ENCODE measurements at regions not wholly inside any gene's neighbourhood (a gene's known extent, or its start where the extent isn't known, plus 50 kb on each side); places are given as distances from the start of the nearest gene placed in this dataset.

DNA sequence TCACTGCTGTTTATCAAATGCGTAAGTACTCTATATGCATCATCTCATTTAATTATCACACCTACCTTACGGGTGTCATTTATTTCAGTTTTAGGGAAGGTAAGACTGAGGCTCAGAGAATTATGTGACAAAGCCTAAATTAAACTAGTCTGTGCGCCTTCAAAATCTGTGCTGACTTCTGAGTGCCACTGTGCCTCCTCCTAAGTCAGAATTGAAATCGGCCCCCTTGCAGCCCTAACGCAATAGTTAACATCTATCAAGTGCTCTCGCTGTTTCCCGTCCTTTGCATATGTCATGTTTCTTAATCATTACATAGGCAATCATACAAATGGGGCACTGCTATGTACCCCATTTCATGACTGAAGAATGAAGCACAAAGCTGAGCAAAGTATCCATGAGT is 79.0 kb upstream of the PDE10A start:
- no peak for DNase-seq

DNA sequence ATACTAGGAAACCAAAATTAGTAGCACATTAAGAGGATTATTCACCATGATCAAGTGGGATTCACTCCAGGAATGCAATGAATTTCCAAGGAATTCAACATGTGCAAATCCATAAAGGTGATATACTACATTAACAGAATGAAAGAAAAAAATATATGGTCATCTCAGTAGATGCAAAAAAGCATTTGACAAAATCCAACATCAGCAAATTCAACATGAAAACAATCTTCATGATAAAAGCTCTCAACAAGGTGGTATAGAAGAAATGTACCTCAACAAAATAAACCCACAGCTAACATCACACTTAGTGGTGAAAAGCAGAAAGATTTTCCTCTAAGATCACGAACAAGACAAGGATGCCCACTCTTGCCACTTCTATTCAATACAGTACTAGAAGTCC is 74.4 kb upstream of the PDE10A start:
- no peak for DNase-seq

DNA sequence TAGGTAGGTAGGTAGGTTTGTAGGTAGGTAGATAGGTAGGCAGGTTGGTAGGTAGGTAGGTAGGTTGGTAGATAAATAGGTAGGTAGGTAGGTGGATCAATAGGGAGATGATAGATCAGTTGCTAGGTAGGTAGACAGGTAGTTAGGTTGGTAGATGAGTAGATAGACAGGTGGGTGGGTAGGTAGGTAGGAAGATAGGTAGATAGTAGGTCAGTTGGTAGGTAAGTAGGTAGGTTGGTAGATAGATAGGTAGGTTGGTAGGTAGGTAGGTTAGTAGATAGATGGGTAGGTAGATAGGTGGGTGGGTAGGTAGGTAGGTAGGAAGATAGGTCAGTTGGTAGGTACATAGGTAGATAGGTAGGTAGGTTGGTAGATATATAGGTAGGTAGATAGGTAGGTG is 72.0 kb upstream of the PDE10A start:
- no peak for DNase-seq

DNA sequence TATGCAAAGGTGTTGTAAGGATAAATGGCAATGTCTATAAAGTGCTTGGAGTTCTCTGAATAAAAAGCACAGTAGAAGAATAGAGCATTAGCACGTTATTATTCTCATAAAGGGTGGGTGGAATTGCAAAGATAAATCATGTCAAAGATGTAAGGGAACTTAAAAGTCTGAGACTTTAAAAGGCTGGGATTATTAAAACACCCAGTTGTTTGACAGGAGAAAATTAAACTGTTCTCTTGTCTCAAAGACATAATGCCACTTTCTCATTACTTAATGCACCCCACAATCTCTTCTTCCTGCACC is 70.4 kb upstream of the PDE10A start:
- DNase-seq, result no peak

DNA sequence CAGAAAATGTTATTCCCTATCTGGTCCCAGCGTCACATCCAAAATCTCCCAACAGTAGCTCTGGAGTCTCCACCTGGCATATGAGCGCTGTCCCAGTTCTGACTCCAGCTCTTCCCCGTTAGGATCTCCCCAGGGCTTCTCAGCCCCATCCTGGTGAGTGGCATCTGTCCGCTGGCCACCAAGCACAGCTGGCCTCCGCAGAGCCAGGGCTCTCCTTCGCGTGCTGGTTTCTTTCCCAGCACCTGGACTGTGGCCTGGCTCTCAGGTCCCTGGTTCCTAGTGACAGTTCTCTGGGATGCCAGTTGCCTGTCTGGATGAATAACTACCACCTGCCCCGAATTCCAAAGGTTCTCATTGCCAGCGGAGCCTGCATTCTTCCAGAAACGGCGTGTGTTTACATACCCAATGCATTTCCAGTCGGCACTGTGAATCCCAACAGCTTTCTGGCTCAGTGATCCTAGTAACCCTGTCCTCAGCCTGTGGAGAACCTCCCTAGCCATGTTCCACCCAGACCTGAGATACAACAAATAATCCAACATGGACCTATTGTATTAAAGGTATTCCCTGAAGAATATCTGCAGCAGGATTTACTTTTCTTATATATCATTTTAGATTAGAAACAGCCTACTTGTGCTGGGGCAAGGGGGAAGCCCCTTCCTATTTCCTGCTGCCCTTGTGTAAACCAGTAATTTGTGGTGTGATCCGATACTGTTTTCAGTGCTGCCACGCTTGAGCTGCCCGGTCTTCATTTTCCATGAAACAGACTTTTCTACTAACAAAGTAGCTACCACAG is 69.9 kb upstream of the PDE10A start:
- no peak for DNase-seq

DNA sequence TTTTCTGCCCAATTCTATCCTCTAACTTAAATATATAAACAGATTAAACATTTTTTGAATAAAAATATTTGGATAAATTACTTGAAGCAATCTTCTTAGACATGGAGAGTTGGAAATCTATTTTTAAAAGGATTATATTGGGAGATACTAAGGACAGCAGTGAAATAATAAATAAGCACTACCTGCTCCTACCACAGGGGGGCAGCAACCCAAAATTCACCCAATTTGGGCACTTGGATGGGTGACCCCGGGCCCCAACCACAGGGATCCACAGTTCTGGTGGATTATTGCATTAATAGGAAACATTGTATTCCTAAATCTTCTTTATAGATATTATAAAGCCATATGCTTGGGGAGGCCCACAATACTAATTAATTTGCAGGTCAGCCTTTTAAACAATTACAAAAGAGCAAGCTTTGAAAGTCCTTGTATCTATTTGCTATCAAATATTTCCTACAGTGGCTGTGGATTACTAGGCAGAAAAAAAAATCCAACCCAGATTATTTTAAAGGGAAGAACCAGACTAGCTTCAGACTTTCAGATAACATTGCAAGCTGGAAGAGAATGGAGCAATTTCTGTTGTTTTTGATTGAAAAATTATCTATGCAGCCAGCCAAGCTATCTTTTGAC is 66.4 kb upstream of the PDE10A start:
- DNase-seq, result no peak

DNA sequence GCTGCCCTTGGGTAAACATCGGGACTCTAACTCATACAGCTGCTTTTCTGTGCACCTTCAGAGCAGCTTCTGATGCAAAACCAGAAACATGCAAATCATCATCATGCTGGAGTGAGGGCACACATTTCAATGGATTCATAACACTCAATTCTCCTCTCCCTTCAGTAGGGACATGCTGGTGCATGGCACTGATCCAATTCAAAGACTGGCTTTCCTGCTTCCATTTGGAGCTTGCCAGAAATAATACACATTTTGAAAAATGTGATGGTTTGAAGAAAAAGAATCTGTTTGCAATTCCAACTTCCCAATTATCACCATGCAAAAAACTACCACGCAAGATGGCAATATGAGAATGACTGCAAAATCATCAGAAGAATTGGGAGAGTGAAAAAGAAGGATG is 65.2 kb upstream of the PDE10A start:
- no peak for DNase-seq

DNA sequence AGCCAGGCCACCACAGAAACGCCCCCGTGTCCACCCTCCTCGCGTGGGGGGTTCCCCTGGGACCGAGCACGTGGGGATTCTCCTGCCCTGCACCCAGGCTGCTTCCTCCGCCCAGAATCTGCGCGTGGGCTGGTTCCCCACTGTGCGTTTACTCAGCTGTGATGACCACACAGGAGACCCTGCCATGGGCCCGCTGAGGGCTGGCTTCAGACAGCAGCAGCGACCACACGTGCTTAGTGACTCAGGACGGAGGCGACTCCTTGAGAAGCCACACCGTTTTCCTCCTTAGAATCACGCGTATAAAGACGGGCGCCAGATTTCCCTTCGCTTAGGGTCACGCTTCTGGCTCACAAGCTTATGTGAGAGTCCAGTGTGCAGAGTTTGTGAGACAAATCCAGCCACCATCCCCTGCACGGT is 63.9 kb upstream of the PDE10A start:
- no peak for DNase-seq

DNA sequence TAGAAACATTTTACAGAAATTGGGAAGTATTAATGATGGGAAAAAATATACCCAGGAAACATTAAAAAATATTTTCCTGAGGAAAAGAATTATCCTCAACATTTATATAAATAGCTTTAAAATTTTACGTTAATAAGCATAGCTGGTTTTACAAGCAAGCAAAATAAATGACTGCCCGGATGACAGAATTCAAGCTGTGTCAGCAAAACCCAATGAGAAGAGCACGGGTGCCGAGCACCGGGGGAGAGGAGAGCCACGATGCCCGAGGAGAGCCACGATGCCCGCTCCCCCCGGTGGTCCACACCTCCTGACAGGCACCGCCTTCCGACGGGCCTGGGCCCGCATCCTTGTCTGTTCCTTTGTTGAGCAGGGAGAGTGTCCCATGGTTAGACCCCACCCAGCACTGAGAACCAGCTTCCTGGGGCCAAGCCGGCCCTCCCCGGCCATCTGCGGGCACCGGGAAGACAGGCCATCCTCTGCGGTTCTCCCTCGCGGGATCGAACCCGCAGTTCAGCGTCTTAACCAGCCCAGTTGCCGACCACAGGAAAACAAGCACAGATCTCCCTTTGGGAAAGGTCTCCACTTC is 63.3 kb upstream of the PDE10A start:
- no peak for DNase-seq

DNA sequence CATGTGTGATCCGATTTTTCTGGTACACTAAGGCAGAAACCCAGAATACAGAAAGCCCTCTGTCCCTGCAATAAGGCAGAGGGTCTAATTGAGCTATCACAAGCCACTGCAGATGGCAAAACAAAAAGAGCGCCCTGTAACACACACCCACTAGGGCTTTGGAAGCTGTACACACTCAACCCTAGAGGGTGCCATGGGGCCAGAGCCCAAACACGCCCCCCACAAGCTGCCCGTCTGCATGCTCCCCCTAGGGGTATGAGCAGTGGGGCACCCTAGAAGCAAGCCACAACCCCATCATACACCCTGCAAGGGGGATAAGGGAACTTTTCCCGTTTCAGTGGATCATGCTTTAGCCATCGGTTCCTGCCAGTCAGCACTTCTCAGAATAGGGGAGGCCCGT is 62.2 kb upstream of the PDE10A start:
- DNase-seq, result no peak

DNA sequence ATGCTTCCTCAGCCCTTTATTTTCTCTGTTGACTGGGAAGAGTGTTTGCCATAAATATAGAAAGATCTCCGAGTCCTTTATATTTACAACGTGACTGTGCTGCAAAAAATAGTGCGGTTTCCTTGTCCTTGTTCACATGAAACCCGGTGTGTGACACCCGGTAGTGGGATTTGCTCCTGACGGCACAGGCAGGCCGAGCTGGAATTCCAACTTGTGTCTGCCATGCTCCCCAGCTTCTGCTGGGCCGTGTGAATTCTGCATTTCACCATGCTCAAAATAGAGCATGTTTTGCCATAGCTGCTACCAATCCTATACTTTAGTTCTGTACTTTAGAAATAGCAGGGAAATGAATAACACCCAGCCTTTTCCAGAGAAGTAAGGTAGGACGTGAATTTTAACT is 60.3 kb upstream of the PDE10A start:
- no peak for DNase-seq

DNA sequence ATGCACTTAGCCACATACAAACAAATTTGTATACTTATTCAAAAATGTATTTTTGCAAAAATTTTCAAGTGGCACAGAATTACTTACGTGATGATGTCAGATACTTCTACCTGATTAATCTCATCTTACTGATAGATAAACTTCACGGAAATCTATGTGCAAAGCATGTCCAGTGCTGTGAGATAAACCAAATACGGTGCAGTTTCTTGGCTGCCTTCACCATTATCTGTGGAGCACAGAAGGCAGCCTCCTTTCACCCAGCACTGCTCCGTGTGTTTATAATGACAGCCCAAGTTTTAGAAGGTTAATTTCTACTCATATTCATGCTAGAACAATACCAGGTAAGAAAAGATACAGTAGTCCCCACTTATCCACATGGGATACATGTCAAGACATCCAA is 59.0 kb upstream of the PDE10A start:
- no peak for DNase-seq

DNA sequence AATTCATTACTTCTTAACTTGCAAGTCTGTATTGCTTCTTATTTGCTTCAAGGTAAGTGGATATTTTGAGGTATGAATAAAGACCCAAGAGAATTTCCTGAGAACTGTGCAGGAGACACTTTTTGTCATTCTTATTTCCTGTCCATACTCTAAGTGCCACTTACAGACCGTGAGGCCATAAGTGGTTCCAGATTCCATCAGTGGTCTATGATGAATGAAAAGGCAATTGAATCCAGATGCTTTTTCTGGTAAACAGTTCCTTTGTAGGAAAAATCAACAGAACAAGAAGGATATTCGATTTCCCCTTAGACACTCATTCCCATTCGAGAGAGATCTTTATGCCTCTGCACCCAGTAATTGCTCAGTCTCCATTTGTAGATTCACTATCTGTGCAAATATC is 58.3 kb upstream of the PDE10A start:
- no peak for DNase-seq

DNA sequence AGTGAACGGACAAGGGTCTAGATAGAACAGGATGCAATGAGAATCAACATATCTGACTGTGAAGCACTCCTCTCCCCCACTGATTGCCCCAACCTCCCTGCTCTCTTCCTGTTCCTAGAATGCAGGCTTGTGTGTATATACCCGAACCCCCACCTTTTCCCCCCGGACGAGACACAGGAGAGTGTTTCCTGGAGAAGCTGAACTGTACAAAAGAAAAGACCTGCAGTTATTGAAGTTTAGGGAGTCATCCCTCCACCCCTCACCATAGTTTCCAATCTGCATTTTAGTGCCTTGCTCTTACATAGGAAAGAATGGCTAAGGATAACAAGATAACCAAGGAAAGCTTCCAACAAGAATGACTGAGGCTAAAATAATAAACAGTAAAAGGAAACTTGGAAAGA is 55.5 kb upstream of the PDE10A start:
- DNase-seq, result no peak

DNA sequence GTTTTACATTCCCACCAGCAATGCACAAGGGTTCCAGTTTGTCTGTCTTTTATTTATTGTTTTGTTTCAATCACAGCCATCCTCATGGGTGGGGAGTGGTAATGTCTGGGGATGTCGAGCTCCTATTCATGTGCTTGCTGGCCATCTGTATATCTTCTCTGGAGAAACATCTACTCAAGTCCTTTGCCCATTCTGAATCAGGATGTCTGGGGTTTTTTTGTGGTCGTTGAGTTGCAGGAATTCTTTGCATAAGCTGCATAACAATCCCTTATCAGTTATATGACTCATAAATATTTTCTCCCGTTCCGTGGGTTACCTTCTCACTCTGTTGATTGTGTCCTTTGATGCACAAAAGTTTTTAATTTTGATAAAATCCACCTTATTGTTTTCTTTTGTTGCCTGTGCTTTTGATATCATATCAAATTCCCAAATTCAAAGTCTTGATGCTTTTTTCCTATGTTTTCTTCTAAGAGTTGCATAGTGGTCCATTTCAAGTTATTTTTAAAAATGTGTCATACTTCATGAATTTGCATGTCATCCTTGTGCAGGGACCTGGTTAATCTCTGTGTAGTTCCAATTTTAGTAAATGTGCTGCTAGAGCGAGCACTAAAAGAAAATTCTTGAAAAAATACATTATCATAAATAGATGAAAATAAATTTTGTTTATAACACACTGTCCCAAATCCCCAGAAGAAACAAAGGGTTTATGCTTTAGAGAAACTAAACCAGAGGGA is 54.9 kb upstream of the PDE10A start:
- DNase-seq, result no peak

DNA sequence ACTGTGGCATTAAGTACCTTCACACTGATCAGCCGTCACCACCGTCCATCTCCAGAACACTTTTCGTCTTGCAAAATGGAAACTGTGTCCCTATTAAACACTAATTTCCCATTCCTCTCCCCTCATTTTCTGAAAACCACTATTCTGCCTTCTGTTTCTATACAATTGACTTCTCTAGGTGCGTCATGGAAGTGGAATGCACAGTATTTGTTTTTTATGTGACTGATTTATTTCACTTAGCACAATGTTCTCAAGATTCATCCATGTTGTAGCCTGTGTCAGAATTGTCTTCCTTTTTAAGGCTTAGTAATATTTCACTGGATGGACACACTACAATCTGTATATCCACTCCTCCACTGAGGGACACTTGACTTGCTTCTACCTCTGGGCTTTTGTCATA is 53.8 kb upstream of the PDE10A start:
- DNase-seq, result no peak

DNA sequence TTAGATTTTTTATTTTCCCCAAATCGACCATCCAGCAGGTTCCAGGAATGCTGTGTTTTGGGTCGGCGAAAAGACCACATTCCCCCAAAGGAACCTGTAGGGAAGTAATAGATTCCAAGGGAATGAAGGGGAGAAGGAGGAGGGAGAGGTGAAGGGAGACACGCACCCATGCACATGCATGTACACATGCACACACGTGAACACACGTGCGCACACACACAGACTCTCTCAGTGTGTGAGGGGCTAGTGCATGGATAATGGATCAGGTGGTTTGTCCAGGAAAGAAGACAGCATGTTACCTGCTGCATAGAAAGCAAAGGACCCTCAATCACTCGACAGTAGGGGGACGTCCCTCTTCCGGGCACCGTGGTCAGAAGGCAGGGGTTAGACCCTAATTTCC is 52.4 kb upstream of the PDE10A start:
- DNase-seq, result no peak

DNA sequence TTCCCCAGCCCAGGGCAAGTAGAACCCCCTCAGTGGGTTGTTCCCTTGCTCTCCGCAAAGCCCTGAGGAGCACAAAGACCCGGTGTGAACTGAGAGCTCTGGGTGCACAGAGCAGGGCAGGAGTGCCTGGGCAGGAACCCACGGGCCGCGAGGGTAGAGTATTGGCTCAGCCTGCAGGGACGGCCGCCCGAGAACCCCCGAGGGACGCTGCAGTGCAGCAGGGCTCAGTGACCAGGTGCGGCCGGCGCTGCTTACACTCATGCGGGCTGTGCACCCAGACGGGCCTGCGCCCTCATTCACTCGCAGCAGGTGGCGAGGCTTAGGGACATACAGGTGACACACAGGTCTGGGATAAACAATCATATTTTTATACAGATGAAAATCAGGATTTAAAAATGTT is 51.9 kb upstream of the PDE10A start:
- DNase-seq, result no peak

DNA sequence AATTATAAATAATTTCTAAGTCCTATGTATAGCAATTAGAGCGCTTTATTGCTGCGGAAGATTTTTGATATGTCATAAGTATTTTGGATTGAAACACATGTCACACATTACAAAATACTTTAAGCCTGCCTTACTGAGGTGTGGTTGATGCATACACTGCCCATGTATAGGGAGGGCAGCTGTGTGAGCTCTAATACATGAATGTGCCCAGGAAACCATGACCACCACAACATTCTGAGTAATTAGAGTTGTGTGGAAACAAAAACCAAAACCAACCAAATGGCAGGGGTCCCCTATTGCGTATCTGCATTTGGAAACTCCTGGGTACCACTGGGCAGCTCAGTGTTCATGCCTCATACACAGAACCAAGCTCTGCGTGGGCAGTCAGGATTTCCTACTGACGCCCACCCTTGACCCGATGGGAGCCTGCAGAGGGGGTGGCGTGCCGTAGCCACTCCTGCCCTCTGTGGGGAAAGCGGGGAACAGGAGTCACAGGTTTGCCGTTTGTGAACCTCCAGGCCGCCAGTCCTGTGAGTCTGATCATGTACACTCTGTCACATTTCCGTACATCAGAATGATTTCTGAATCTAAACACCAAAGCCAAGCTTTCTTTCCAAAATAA is 50.9 kb upstream of the PDE10A start:
- DNase-seq, result no peak
